ENCODE measurements at regions not wholly inside any gene's neighbourhood (a gene's known extent, or its start where the extent isn't known, plus 50 kb on each side); places are given as distances from the start of the nearest gene placed in this dataset.

DNA sequence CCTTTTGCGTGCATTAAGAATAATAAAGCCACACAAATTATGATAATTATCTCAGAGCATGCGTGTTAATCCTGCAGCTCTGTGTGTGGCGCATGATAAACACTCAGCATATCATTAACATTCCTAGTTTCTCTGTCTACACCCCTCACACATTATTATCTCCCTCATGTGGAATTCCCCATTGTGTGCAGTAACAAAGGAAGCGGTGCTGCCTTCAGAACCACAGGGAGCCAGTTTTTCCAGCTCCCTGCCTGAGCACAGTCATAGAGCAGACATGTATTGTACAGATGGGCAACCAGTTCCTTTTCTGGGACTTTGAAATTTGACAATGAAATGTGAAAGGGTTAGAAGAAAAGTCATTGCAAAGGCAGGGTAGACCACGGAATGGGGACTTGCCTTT lies 1365.5 kb upstream of the CDH9 start:
- no peaks in the 10 kb centered on the region for H3K36me3 ChIP-seq
- no peak for TF ChIP-seq POLR2A (IDR thresholded peaks at IDR 0.05)
- TF ChIP-seq, protein P1, sequence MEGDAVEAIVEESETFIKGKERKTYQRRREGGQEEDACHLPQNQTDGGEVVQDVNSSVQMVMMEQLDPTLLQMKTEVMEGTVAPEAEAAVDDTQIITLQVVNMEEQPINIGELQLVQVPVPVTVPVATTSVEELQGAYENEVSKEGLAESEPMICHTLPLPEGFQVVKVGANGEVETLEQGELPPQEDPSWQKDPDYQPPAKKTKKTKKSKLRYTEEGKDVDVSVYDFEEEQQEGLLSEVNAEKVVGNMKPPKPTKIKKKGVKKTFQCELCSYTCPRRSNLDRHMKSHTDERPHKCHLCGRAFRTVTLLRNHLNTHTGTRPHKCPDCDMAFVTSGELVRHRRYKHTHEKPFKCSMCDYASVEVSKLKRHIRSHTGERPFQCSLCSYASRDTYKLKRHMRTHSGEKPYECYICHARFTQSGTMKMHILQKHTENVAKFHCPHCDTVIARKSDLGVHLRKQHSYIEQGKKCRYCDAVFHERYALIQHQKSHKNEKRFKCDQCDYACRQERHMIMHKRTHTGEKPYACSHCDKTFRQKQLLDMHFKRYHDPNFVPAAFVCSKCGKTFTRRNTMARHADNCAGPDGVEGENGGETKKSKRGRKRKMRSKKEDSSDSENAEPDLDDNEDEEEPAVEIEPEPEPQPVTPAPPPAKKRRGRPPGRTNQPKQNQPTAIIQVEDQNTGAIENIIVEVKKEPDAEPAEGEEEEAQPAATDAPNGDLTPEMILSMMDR (IDR thresholded peaks at IDR 0.05) = no peak
- H3K9me3 ChIP-seq = peaks cover 0 to 7% (median 0%) of the 10 kb centered on the region in 4 donors
- no peak overlapping the region for H3K4me3 ChIP-seq
- H3K27ac ChIP-seq = no peak overlapping the region
- no peaks in the 10 kb centered on the region for H3K27me3 ChIP-seq
- no peaks in the 10 kb centered on the region for H3K4me1 ChIP-seq
- DNase-seq = no peak

DNA sequence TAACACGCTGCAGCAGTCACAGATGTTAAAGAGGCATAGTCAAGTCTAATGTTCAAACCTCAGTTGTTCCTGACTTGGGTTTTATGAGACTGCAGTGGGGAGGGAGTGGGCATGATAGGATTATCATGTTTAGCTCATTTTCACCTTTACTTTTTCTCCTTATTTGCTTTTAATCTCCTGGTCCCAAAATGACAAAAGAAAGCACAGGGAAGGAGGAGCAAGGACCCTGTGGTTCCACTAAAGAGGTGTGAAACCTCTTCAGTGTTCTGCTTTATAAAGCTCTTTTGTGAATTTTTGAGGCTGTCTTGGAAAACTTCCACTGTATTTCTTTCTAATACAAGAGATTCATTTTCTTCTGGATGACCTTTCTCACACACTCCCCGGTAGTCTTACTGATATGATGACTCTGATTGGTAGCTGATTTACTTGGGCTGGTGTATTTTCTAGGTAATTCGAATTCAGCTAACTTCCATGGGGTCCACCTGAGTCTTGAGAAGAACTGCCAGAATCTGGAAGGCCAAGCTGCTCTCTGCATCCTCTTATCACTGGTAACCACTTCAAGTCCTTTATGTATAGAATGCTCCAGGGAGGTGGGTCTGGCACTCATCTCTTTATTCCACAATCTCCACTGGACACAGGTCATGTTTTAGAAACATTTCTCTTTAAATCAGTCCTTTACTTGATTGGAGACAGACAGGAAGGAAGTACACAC lies 1364.4 kb upstream of the CDH9 start:
- no peak for DNase-seq
- TF ChIP-seq POLR2A (IDR thresholded peaks at IDR 0.05) = no peak
- TF ChIP-seq, protein P1 (IDR thresholded peaks at IDR 0.05) = no peak
- H3K27me3 ChIP-seq = no peaks in the 10 kb centered on the region
- no peaks in the 10 kb centered on the region for H3K4me1 ChIP-seq
- peaks cover 0 to 7% (median 0%) of the 10 kb centered on the region in 4 donors for H3K9me3 ChIP-seq
- no peak overlapping the region for H3K4me3 ChIP-seq
- H3K27ac ChIP-seq = no peak overlapping the region
- no peaks in the 10 kb centered on the region for H3K36me3 ChIP-seq

DNA sequence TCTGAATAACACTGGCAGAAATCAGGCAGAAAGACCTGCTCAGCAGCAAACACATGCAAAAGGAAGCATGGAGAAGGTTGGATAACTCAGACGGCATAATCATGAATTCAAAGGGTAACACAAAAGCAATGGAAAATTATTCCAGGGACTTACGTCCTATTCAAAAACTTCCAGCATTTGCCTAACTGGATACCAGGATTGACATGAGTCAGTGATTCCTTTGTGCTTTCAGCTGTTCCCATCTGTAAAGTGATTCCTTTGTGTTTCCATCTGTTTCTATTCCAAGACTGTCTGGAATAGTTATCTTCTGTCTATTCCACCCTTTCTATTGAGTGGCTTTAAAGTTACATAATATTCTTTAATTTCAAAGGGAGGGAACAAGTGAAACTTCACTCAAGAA lies 1361.7 kb upstream of the CDH9 start:
- no peaks in the 10 kb centered on the region for H3K36me3 ChIP-seq
- peaks cover 0 to 7% (median 0%) of the 10 kb centered on the region in 4 donors for H3K9me3 ChIP-seq
- no peak for DNase-seq
- no peak overlapping the region for H3K4me3 ChIP-seq
- H3K4me1 ChIP-seq = no peaks in the 10 kb centered on the region
- no peaks in the 10 kb centered on the region for H3K27me3 ChIP-seq
- no peak overlapping the region for H3K27ac ChIP-seq
- TF ChIP-seq POLR2A (IDR thresholded peaks at IDR 0.05) = no peak
- TF ChIP-seq, protein P1 (IDR thresholded peaks at IDR 0.05) = no peak

DNA sequence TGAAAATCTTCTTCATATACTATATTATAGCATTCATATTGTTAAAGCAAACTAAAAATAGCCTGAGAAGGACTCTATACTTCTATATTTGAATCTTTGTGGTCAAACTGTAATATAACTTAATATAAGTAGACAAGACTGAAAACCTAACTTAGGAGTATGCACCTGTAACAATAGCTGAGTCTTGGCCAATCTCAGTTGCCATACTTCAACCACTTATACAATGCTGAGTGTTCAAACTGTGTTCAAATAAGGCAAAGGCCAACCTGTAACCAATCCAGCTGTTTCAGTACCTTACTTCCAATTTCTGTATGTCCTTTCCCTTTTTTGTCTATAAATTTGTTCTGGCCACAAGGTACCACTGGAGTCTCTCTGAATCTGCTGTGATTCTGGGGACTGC lies 1360.8 kb upstream of the CDH9 start:
- no peaks in the 10 kb centered on the region for H3K36me3 ChIP-seq
- DNase-seq = no peak
- H3K4me1 ChIP-seq = no peaks in the 10 kb centered on the region
- H3K9me3 ChIP-seq = peaks cover 0 to 4% (median 0%) of the 10 kb centered on the region in 4 donors
- no peak for TF ChIP-seq POLR2A (IDR thresholded peaks at IDR 0.05)
- TF ChIP-seq, protein P1 (IDR thresholded peaks at IDR 0.05) = no peak
- no peak overlapping the region for H3K4me3 ChIP-seq
- H3K27ac ChIP-seq = no peak overlapping the region
- H3K27me3 ChIP-seq = no peaks in the 10 kb centered on the region

DNA sequence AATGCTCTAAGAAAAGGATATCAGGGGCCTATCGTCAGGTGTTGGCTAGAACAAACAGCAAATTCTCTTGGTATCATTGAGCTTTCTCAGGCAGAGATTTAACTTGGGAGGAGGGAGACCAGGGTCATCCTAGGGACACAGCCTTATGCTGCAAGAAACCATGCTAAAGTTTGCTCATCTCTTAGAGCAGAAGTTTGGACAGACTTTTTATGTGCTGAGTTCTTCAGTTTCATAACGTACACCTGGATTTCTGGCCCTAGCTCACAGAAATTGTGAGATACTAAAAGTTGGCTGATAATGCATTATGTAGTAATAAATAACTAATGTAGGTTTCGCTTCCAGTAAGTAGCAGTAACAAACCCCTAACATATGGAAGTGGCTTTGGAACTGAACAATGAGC lies 1359.8 kb upstream of the CDH9 start:
- Histone ChIP-seq H3K36me3 (no peaks in the 10 kb centered on the region), H3K4me1 (no peaks in the 10 kb centered on the region), H3K27ac (no peak overlapping the region), H3K27me3 (no peaks in the 10 kb centered on the region), H3K4me3 (no peak overlapping the region), H3K9me3 (peaks cover 0 to 4% (median 0%) of the 10 kb centered on the region in 4 donors)
- no peak for DNase-seq
- TF ChIP-seq POLR2A (IDR thresholded peaks at IDR 0.05) = no peak
- TF ChIP-seq, protein P1 (IDR thresholded peaks at IDR 0.05) = no peak

Data from Peyer's patch (tissue), 4 donors.